DMS 273 (cell line): ENCODE measurements at regions not wholly inside any gene's neighbourhood (a gene's known extent, or its start where the extent isn't known, plus 50 kb on each side); places are given as distances from the start of the nearest gene placed in this dataset.

Source experiments
- DNase-seq: peaks from one replicate; lab custom pipeline; 2025; ENCODE audit not compliant: unreplicated experiment; lab: John Stamatoyannopoulos, UW

- no peak for DNase-seq
Measured at GRCh38 chr10:10796774-10797415, 220.8 kb upstream of the CELF2 start.

DNA sequence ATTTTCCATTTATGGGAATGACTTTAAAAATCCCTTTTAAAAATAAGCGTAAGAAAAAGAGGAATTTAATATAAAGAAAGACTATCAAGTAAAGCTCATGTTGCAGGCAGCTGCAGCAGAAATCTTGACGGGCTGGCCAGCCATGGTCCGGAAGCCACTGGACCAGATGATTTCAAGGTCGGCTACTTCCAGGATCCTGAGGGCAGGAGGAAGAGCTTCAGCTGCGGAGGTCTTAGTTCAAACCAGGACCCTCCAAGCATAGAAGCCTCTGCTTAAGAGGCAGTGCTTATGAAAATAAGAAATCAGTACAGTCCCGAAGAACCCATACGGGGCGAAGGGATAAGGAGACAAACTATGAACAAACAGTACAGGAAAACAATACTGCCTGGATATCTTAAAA lies 220.2 kb upstream of the CELF2 start:
- no peak for DNase-seq

DNA sequence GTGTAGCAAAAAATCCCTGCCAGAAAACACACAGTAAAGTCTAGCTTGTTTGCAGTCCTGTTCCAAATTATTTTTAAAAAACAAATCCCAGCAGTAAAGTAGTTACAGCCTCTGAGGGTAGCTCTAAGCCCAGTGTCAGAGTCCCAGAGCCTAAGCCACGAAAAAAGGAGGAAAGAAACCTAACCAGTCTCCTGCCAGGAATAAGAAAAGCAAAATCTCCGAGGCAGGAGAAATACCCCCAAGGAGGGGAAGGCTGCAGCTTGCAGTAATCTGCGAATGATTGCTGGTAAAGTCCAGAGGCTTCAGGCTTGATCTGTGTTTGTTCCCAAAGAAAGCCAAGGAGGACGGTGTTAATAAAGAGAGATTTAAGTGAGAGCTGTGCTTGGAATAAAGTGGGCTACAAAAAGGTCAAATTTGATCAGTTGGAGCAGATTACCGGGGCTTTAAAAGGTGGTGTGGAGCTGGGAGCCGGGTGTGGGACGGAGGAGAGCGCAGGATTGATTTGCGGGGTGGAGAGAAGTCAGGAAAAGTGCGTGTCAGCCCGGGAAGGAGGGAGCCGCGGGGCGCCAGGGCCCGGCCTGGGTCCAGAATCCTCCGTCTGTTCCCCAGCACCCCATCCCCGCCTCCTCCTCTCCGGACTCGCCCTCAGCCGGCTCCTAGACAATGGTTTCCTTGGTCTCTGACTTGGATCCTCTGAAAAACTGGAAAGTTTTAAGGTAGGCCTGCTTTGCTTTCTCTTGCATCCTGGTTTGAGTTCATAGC lies 219.4 kb upstream of the CELF2 start:
- DNase-seq = no peak

GRCh38 chr10:10798864-10799192 lies 218.8 kb upstream of the CELF2 start:
- DNase-seq = no peak

DNA sequence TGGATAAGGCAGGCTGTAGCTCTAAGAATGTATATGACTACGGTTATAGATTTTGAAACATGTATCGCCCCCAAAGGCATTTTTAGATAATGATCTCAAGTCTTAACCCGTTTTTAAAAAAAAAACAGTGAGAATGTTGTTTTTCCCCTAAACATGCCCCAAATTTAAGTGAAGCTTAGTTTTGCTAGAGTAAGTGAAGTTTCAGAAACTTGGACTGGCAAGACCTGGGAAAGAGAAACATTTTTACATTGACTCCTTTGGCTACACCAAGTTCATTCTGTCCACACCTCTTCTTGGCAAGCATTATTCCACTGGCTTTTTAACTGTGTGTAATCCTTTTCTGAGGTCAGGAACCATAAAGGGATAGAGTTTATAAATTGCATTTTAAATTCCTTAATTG lies 216.7 kb upstream of the CELF2 start:
- no peak for DNase-seq

GRCh38 chr10:10803278-10803677 lies 214.4 kb upstream of the CELF2 start:
- no peak for DNase-seq

- DNase-seq = no peak
Measured at GRCh38 chr10:10804061-10804460, 213.6 kb upstream of the CELF2 start.

DNA sequence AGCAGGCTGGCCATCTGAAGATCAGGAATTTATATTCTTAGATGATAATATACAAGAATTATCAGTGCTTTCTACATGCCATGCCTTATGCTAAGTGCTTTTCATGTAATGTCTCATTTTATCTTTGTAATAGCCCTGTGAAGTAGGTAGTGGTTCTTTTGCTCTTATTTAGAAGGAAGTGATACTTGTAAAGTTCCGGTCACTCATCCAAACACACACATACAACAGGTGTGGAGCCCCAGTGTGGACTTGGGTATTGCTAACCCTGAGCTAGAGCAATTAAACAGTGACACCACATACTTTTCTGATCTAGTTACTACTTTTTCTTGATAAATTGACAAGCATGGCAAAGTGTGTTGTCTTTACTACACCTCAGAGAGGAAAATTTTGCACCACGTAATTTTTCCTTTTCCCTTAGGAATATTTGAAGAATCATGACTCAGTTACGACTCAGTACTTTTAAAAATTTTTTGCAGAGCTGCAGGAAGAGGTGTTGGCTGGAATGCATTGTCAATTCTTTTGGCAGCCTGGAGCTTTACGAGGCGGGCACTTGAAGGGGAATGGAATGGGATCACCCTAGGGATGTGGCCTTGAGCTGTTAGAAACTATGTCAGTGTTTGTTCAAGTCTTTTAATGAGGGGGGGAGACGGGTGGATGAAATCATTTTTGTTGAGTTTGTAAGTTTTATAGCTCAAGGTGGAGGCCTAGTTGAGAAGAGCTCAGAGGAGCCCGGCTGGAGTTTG lies 212.5 kb upstream of the CELF2 start:
- DNase-seq = no peak

DNA sequence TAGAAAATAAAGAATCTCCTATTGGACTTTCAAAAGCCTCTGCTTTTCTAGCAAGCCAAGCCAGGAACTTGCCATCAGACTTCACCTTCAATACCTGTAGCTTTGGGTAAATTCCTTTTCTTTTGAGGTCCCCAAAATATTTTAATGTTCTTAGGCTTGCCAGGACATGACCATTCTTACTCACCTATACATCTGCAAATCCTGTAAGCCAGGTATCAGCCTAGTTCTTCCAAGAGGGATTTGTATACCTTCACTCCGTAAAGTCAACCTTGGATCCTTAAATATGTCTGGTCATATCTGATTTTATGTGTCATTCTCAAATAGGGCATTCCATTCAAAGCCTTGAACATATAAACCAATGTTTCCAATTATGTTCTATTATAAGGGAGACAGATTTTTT lies 210.6 kb upstream of the CELF2 start:
- no peak for DNase-seq

DNA sequence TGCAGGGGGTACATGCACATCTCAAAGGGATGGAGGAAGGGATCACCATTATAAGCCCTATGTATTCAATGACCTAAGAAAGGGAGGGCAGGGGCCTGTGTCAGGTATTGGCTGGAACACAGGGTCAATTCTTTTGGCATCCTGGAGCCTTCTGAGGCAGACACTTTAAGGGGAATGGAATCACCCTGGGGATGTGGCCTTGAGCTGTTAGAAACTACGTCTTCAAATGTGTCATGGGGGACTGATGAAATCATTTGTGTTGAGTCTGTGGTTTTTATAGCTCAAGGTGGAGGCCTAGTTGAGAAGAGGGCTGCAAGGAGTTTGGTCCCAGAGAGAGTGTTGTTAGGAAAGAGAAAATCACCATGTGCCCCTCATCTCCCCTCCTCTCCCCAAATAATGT lies 206.1 kb upstream of the CELF2 start:
- DNase-seq = no peak

- no peak for DNase-seq
Measured at GRCh38 chr10:10813656-10814055, 204.0 kb upstream of the CELF2 start.

GRCh38 chr10:10814069-10814468 lies 203.6 kb upstream of the CELF2 start:
- no peak for DNase-seq

- DNase-seq = no peak
Measured at GRCh38 chr10:10816447-10816846, 201.2 kb upstream of the CELF2 start.

GRCh38 chr10:10817609-10818008 lies 200.1 kb upstream of the CELF2 start:
- no peak for DNase-seq

DNA sequence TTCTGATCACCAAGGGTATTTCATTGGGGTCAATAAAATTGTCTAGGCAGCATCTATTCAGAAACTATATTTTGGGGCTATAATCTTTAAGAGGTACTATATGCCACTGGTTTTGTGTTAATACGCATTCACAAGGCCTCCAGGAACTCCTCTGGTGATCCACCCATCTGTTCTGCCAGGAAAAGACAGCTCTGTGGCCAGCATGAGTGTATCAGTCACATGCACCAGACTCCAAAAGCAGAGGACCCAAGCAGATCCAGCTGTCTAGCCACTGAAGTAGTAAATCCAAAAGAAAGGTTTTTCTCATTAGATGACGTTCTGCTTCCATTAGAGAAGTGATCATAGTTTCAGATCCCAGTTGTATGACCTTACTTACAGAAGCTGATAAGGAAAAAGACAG lies 199.6 kb upstream of the CELF2 start:
- DNase-seq = no peak

- no peak for DNase-seq
Measured at GRCh38 chr10:10819206-10819856, 198.3 kb upstream of the CELF2 start.

DNA sequence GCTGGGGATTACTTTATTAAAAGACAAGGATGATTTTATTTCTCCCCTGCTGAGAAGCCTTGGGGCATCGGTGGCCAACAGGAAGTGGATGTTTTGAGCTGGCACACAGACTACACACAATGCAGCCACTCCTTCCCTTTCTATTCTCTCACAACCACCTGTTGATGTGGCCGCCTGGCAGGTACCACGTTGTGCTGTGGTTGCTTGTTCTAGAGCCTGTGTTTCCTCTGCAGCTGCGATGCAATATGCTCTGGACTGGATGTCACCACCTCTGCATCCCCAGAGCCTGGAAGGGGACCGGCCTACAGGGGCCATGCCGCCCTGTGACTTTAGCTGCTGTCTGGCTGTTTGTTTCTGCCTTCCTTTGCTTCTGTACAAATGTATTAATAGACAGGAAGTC lies 195.7 kb upstream of the CELF2 start:
- DNase-seq = no peak

- no peak for DNase-seq
Measured at GRCh38 chr10:10824591-10825148, 193.0 kb upstream of the CELF2 start.

DNA sequence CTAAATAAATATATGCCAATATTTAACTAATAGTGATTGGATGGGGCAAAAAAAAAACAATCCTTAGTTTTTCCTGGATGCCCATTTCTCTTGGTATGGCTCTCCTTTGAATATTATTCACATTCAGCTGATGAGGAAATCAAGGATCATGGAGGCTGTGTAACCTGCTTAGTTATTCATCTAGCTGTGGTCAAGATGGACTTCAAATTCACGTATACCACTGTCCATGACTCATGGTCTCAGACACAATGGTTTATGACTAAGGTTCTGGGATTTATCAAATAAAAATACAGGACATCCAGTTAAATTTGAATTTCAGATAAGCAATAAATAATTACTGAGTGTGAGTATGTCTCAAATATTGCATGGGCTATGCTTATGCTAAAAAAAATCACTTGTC lies 191.5 kb upstream of the CELF2 start:
- no peak for DNase-seq

DNA sequence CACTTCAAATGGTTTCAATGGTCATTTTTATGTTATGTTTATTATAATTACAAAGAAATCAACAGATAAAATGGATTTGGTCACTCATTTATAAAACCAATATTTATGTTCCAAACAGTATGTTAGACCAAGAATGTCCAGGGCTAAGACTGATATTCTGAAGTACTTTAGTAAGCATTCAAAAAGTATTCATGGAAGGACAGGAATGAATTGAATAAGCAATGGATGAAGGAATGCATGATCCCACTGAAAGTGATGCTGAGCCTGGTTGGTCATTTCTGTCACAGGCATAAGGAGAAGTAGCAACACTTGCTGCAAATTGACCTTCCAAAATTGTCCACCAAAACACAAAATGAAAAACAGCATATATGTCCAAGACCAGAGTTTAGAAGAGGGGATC lies 189.0 kb upstream of the CELF2 start:
- DNase-seq = no peak

DNA sequence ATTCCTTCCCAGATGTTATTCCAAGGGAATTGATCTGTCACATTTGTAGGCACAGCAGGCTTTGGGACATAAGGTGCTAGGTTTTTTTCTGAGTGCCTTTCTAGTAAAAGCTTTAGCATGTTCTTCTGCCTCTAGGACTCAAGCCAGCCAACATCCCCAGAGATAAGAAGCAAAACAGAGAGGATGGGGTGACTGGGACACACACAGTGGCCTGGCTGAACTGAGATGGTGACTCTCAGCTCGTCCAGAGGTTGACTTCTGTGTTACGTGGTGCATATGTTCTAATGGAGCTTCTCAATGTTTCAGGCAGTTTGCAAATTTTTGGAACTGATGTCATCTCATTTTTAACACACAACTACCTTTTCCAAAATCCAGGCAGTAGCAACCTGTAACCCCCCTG lies 188.1 kb upstream of the CELF2 start:
- DNase-seq = no peak
